HG03135 (cell line): ENCODE measurements at regions not wholly inside any gene's neighbourhood (a gene's known extent, or its start where the extent isn't known, plus 50 kb on each side); places are given as distances from the start of the nearest gene placed in this dataset.

ENCODE experiments used
- ATAC-seq: cut with Tn5 transposase; IDR thresholded peaks from one replicate; pipeline ENCODE4 v1.9.1; 2021; ENCODE audit warnings: mild to moderate bottlenecking, moderate library complexity; ENCODE audit not compliant: unreplicated experiment

GRCh38 chrX:39516427-39516841, 581.3 kb downstream of the BCOR start:
- no peak for ATAC-seq

GRCh38 chrX:39518476-39519029, 579.2 kb downstream of the BCOR start:
- no peak for ATAC-seq

DNA sequence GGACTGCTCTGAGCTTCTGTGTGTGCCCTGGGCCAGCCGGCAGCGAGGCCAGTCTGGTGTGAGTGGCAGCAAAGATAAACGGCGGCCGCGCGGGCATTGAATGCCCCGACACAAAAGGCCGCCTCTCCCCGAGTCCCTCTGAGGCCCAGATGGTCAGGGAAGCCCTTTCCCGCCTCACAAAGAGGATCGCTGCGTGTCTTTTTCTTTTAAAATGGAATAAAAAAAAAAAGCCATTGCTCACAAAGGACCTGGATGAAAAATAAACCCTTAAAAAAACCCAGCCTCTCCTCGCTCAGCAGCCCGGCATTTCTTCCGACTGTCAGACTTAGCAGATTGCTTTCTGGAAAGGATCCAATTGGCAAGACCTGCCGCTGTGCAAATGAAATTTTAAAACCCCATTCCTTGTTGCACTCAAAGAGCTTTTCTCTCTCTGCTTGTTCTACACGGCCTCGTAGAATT, 578.7 kb downstream of the BCOR start:
- no peak for ATAC-seq

- ATAC-seq: no peak
Observed at GRCh38 chrX:39519566-39520301, 578.0 kb downstream of the BCOR start.

GRCh38 chrX:39525758-39526157, 572.0 kb downstream of the BCOR start:
- ATAC-seq: no peak

GRCh38 chrX:39527025-39527424, 570.7 kb downstream of the BCOR start:
- ATAC-seq: no peak

DNA sequence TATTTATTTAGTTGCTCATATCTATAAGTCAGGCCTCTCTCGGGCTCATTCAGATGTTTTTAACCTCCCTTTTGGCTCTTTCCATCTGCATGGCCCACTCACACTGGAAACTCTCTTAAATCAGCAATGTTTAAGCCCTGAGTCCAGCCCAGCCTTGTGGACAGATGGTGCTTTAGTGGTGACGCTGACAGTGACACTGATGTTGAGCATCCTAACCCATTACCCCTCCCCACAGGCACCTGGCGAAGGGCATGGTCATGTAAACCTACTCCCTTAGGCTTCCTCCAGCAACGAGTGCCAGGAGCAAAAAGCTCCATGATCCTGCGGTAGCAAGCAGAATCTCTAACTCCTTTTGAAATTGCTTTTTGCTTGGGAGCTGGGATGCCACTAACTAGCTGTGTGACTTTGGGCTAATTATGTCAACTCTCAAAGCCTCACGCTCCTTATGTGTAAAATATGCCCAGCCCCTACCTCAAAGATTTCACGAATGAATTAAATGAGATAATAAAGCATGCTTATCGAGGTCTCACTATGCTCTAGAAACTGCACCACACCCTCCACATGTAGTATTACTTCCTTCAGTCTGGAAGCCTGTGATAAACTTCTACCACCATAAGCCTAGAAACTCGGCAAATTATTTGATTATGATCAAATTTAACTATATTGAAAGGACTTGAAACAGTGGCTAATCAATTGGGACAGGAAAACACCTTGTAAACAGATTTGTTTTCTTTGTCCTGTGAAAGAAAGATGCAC, 569.4 kb downstream of the BCOR start:
- no peak for ATAC-seq

DNA sequence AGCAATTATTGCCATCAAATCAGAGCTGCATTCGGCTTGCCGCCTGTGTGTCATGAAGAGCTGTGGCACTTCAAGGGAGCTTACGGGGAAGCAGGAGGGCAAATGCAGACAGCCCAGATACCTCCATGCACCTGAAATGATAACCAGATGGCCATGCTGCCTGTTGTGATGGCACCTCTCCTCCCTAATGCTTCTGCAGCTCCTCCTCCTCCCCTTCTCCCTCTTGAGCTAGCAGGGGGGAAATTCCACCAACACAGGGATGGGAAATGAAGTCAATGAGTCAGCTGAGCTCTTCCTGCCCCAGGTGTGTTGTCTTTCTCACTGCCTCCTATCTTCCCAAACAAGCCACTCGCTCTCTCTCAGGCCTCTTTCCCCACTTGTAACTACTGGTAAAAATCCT, 565.0 kb downstream of the BCOR start:
- ATAC-seq: no peak

- no peak for ATAC-seq
Observed at GRCh38 chrX:39534949-39535348, 562.8 kb downstream of the BCOR start.

GRCh38 chrX:39536211-39536610, 561.5 kb downstream of the BCOR start:
- no peak for ATAC-seq

GRCh38 chrX:39541881-39542280, 555.9 kb downstream of the BCOR start:
- no peak for ATAC-seq

DNA sequence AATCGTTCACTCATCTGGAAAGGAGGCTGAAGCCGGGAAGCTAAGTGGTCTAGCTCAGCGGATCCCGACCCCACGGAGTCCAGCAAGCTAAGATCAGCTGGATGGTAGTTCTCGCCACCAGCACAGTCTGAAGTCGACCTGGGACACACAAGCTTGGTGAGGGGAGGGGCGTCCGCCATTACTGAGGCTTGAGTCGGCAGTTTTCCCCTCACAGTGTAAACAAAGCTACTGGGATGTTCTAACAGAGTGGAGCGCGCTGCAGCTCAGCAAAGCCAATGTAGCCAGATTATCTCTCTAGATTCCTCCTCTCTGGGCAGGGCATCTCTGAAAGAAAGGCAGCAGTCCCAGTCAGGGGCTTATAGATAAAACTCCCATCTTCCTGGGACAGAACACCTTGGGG, 555.4 kb downstream of the BCOR start:
- no peak for ATAC-seq

DNA sequence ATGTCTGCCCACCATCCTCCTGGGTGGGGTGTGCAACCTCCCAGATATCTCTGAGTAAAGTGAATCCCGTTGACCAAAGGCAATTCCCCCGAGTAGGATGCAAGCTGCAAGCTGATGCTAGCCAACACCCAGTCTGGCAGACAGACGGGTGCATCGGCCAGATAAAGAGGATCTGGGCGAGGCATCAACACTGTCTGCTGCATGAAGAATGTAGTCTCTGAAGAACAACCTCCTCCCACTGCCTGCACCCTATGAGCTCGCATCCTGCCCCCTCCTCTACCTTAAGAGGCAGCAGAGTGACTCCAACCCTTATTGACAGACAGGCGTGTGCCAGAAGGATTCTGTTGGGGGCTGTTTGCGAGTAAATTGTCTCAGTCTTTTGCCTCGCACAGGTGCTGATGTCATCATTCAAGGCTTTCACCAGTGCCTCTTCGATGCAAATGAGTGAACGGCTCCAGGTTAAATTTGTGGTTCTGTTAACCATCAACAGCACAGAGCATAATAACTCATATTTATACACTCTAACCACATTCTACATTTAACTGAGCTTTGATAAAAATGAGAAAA, 546.9 kb downstream of the BCOR start:
- no peak for ATAC-seq

DNA sequence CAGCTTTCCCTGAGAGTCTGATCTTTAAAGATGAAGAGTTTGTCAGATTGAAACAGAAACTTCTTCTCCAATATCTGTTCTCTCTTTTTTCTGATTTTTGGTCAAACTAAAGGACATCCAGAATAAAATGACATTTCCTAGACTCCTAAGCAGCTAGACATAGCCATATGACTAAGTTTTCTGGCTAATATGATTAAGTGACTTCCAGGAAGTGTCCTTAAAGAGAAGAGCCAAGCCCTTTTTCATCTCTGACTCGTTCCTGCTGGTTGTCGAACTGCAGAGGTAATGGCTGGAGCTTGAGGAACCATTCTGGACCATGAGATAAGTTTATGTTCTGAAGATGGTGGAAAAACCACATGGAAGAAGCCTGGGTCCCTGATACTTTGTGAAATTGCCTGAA, 546.0 kb downstream of the BCOR start:
- no peak for ATAC-seq

DNA sequence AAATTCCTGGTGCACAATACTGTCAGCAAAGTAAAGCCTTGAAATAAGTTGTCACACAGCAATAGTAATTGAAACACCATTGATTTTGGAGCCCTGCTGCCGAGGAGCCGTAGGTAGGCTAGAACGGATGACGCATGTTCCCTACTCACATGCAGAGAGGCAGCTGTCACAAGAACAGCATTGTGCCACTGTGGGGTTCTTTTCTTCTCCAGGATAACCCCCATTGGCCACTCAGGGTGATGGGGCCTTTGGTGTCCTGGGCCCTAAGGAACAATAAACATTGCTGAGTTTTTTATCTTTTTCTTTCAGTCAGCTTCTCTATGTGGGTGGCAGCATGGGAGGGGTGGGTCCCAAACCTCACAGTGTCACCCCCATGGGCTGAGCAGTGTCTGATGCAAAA, 542.3 kb downstream of the BCOR start:
- no peak for ATAC-seq

- no peak for ATAC-seq
Observed at GRCh38 chrX:39556056-39556455, 541.7 kb downstream of the BCOR start.

DNA sequence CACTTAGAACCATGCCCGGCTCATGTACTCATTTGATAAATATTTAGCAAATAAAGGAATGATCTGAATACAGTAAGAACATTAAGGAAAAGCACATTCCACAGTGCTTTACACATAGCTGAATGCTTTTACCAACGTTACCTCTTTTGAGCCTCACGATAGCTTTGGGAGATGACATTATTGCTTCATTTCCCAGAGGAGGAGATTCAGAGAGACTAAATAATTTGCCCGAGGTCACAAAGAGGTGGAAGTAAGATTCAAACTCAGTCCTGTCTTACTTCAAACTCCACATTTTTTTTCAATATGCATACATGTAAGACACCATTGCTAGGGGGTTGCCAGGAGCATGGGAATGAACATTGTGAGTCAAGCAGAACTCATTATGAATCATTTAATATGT, 538.5 kb downstream of the BCOR start:
- no peak for ATAC-seq

GRCh38 chrX:39560271-39560670, 537.5 kb downstream of the BCOR start:
- ATAC-seq: no peak

- ATAC-seq: no peak
Observed at GRCh38 chrX:39563178-39563577, 534.6 kb downstream of the BCOR start.

DNA sequence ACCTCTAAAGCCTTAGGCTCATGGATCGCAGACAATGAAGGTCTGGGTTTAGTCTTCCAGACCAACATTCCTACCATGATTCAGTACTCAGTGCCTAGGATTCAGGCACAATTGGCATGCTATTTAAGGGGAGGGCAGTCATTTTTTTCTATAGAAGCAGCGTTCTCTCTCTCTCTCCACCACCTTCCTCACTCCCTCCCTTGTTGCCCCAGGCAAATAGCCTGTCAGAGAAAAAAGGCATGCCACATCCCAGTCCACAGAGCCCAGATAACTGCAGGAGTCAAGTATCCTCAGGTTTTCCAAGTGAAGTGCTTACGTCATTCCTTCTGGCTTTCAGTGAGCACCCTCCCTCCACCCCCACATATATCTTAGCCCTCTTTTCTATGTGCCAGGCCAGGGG, 533.0 kb downstream of the BCOR start:
- ATAC-seq: no peak

GRCh38 chrX:39574178-39574577, 523.6 kb downstream of the BCOR start:
- ATAC-seq: no peak
